GM12873 (cell line): ENCODE measurements at regions not wholly inside any gene's neighbourhood (a gene's known extent, or its start where the extent isn't known, plus 50 kb on each side); places are given as distances from the start of the nearest gene placed in this dataset.

Source experiments
- CTCF ChIP-seq: IDR thresholded peaks from 2 replicates; pipeline ENCODE4 v1.5.1; 2012; ENCODE audit warnings: low read depth, mild to moderate bottlenecking, moderate library complexity, low read length, control low read depth; ENCODE audit not compliant: insufficient read depth; ENCODE audit errors: missing control alignments

- TF ChIP-seq CTCF: no peak
These were observed 66.6 kb downstream of the FZD1 start for GRCh38 chr7:91330866-91331265.

- TF ChIP-seq CTCF: no peak
These were observed 71.9 kb downstream of the FZD1 start for GRCh38 chr7:91336106-91336505.

- TF ChIP-seq CTCF: no peak
These were observed 74.2 kb downstream of the FZD1 start for GRCh38 chr7:91338226-91339020.

GRCh38 chr7:91342346-91342745, 78.1 kb downstream of the FZD1 start:
- TF ChIP-seq CTCF: no peak

- no peak for TF ChIP-seq CTCF
These were observed 79.3 kb downstream of the FZD1 start for GRCh38 chr7:91343420-91343960.

GRCh38 chr7:91343996-91344629, 79.9 kb downstream of the FZD1 start:
- no peak for TF ChIP-seq CTCF

GRCh38 chr7:91344911-91345310, 80.7 kb downstream of the FZD1 start:
- no peak for TF ChIP-seq CTCF
